ENCODE measurements at regions not wholly inside any gene's neighbourhood (a gene's known extent, or its start where the extent isn't known, plus 50 kb on each side); places are given as distances from the start of the nearest gene placed in this dataset.

DNA sequence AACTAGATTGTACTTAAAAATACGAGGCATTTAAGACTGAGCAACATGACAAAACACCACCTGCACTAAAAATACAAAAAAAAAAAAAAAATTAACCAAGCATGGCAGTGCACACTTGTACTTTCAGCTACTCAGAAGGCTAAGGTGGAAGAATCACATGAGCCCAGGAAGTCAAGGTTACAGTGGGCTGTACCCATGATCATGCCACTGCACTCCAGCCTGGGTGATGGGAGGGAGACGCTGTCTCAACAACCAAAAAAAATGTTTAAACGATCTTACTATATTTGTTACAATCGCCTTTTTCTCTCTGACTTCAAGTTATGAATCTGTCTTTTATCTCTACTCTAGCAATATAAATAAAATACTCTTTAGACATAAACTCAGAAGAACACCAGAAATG lies 1454.3 kb downstream of the MAT2B start:
- TF ChIP-seq, protein P1, sequence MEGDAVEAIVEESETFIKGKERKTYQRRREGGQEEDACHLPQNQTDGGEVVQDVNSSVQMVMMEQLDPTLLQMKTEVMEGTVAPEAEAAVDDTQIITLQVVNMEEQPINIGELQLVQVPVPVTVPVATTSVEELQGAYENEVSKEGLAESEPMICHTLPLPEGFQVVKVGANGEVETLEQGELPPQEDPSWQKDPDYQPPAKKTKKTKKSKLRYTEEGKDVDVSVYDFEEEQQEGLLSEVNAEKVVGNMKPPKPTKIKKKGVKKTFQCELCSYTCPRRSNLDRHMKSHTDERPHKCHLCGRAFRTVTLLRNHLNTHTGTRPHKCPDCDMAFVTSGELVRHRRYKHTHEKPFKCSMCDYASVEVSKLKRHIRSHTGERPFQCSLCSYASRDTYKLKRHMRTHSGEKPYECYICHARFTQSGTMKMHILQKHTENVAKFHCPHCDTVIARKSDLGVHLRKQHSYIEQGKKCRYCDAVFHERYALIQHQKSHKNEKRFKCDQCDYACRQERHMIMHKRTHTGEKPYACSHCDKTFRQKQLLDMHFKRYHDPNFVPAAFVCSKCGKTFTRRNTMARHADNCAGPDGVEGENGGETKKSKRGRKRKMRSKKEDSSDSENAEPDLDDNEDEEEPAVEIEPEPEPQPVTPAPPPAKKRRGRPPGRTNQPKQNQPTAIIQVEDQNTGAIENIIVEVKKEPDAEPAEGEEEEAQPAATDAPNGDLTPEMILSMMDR (IDR thresholded peaks at IDR 0.05; ENCODE audit: unreplicated experiment): no peak
- peaks cover 5% of the 10 kb centered on the region for H3K4me1 Mint-ChIP-seq (ENCODE audit: low read depth)
- no peak overlapping the region for H3K27ac Mint-ChIP-seq
- DNase-seq (ENCODE audit: low spot score, unreplicated experiment): no peak
- no peak overlapping the region for H3K4me3 Mint-ChIP-seq (ENCODE audit: low read depth)
- H3K9me3 Mint-ChIP-seq (ENCODE audit: low read depth): peaks cover 10% of the 10 kb centered on the region
- no peaks in the 10 kb centered on the region for H3K36me3 Mint-ChIP-seq (ENCODE audit: insufficient read depth)
- H3K27me3 Mint-ChIP-seq: no peaks in the 10 kb centered on the region

DNA sequence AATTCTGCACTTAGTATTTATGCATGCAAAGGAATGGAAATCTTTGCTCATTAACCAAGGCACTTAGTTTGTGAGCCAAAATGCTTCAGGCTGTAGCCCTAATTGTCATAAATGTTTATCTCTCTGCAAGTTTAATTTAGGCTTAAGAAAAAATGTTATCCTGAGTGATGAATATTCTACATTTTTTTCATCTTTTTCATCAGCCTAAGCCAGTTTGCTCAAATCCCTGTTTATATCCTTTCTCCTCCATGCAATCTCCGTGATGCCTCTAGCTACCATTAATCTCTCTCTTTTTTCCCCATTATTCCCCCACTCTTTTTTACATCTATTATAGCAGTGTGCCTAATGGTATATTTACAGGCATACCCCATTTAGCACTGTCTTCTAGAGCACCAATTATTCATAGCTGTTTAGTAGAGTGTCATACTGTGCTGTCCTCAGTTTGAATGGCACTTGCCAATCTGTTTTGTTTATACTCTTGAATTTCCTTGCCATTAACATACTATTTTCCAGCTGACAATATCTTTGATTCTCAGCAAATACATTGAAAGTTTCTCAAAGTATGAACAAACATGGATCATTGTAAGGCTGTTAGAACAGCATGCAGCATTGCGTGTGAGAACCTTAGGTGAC lies 1457.0 kb downstream of the MAT2B start:
- TF ChIP-seq, protein P1 (IDR thresholded peaks at IDR 0.05; ENCODE audit: unreplicated experiment): no peak
- DNase-seq (ENCODE audit: low spot score, unreplicated experiment): no peak
- Mint-ChIP-seq H3K4me1 (ENCODE audit: low read depth) (no peaks in the 10 kb centered on the region), H3K9me3 (ENCODE audit: low read depth) (peaks cover 4% of the 10 kb centered on the region), H3K36me3 (ENCODE audit: insufficient read depth) (no peaks in the 10 kb centered on the region), H3K27ac (no peak overlapping the region), H3K27me3 (no peaks in the 10 kb centered on the region), H3K4me3 (ENCODE audit: low read depth) (no peak overlapping the region)

DNA sequence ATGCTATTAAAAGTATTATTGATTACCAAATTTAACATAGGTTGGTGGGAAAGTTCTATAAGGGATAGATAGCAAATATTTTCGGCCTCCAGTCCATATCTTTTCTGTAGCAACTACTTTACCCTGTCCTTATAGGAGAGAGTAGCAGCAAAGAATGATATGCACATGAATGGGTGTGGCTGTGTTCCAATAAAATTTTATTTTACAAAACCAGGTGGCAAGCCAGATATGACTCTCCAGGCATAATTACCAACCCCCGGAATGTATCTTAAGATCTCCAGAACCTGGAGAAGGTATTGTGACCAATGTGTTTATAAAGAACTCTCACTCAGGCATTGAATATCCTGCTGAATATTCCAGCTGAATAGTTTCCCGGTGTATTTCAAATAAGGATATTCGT lies 1461.2 kb downstream of the MAT2B start:
- no peak for DNase-seq (ENCODE audit: low spot score, unreplicated experiment)
- TF ChIP-seq, protein P1 (IDR thresholded peaks at IDR 0.05; ENCODE audit: unreplicated experiment): no peak
- H3K27ac Mint-ChIP-seq: no peak overlapping the region
- no peaks in the 10 kb centered on the region for H3K27me3 Mint-ChIP-seq
- H3K4me1 Mint-ChIP-seq (ENCODE audit: low read depth): no peaks in the 10 kb centered on the region
- peaks cover 9% of the 10 kb centered on the region for H3K9me3 Mint-ChIP-seq (ENCODE audit: low read depth)
- no peaks in the 10 kb centered on the region for H3K36me3 Mint-ChIP-seq (ENCODE audit: insufficient read depth)
- no peak overlapping the region for H3K4me3 Mint-ChIP-seq (ENCODE audit: low read depth)

DNA sequence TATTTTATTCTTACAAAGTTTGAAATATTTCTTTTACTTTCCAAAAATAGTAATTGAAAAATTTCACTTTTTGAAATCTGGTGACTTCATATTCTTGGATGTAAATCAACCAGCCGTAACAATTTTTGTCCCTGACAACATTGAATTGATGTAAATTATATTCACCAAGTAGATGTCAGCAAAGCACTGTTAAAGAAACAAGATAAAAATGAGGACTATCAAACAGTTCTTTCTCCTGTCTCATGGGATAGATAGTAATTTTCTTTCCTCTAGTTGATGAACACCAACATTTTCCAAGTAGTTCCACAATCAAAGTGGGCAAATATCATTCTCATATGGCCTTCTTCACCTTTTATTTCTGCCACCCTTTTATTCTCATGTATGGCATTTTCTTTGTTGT lies 1461.9 kb downstream of the MAT2B start:
- Mint-ChIP-seq H3K9me3 (ENCODE audit: low read depth) (peaks cover 9% of the 10 kb centered on the region), H3K27me3 (no peaks in the 10 kb centered on the region), H3K4me1 (ENCODE audit: low read depth) (no peaks in the 10 kb centered on the region), H3K4me3 (ENCODE audit: low read depth) (no peak overlapping the region), H3K27ac (no peak overlapping the region), H3K36me3 (ENCODE audit: insufficient read depth) (no peaks in the 10 kb centered on the region)
- TF ChIP-seq, protein P1 (IDR thresholded peaks at IDR 0.05; ENCODE audit: unreplicated experiment): no peak
- DNase-seq (ENCODE audit: low spot score, unreplicated experiment): no peak

DNA sequence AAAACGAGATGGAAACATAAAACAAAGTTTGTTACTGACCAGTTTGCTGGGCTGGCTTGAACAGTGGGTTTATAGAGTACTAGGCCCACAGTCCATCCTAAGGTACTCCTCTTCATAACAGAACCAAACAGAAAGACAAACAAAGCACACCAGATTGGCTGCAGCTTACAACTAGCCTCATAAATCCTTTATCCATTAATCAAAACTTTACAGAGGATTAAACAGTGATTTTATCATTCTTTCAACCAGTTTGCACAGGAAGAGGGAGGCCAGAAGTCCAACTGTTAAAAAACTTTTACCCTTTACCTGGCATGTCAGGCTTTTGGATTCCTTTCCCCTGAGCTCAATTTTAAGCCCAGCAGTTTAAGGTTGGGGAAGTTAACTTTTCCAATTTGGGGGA lies 1467.6 kb downstream of the MAT2B start:
- Mint-ChIP-seq H3K27ac (no peak overlapping the region), H3K9me3 (ENCODE audit: low read depth) (peaks cover 41% of the 10 kb centered on the region)
- no peak for DNase-seq (ENCODE audit: low spot score, unreplicated experiment)

More for the DNA sequence above, 1467.6 kb downstream of the MAT2B start:
- no peaks in the 10 kb centered on the region for H3K4me1 Mint-ChIP-seq (ENCODE audit: low read depth)
- H3K4me3 Mint-ChIP-seq (ENCODE audit: low read depth): no peak overlapping the region
- no peaks in the 10 kb centered on the region for H3K27me3 Mint-ChIP-seq
- TF ChIP-seq, protein P1 (IDR thresholded peaks at IDR 0.05; ENCODE audit: unreplicated experiment): no peak
- peaks cover 14% of the 10 kb centered on the region for H3K36me3 Mint-ChIP-seq (ENCODE audit: insufficient read depth)
